Esophagus muscularis mucosa (tissue), 3 donors: ENCODE measurements at regions not wholly inside any gene's neighbourhood (a gene's known extent, or its start where the extent isn't known, plus 50 kb on each side); places are given as distances from the start of the nearest gene placed in this dataset.

Experiments used
- POLR2A ChIP-seq: fragments of 450-650 bp; IDR thresholded peaks from one replicate; pipeline ENCODE4 v1.6.1; 2017; ENCODE audit warnings: antibody characterized with exemption, moderate library complexity, mild to moderate bottlenecking, low read depth
- TF ChIP-seq, protein P1 (sequence below), 3 experiments: fragments of 200-600 bp in 2 of 3; fragments of 450-650 bp in 1 of 3; sonication (generic) in 2 of 3; IDR thresholded peaks; one replicate each; pipeline ENCODE4 v1.5.1; 2017 to 2019; ENCODE audit warnings: antibody characterized with exemption in 3 of 3, mild to moderate bottlenecking in 2 of 3, moderate library complexity in 1 of 3

DNA sequence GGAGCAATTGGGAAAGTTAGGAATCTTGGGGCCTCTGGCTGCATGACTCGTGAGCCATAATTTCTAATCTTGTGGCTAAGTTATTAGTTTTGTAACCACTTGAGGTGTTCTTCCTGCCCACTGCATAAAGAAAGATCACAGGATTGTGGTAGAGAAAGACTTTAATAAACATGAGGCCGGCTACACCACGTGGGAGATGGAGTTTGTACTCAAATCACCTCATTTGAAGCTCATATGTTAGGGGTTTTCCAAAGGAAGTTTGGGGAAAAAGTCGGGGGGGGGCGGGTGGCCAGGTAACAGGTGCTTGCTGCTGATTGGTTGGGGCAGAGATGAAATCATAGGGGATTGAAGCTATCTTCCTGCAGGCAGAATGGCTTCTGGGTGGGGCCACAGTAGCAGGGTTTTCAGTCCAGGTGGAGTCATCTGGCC is 287.8 kb downstream of the ZNF674 start:
- TF ChIP-seq, protein P1, sequence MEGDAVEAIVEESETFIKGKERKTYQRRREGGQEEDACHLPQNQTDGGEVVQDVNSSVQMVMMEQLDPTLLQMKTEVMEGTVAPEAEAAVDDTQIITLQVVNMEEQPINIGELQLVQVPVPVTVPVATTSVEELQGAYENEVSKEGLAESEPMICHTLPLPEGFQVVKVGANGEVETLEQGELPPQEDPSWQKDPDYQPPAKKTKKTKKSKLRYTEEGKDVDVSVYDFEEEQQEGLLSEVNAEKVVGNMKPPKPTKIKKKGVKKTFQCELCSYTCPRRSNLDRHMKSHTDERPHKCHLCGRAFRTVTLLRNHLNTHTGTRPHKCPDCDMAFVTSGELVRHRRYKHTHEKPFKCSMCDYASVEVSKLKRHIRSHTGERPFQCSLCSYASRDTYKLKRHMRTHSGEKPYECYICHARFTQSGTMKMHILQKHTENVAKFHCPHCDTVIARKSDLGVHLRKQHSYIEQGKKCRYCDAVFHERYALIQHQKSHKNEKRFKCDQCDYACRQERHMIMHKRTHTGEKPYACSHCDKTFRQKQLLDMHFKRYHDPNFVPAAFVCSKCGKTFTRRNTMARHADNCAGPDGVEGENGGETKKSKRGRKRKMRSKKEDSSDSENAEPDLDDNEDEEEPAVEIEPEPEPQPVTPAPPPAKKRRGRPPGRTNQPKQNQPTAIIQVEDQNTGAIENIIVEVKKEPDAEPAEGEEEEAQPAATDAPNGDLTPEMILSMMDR (IDR thresholded peaks at IDR 0.05) = no peak
- no peak for TF ChIP-seq POLR2A
